ENCODE measurements at regions not wholly inside any gene's neighbourhood (a gene's known extent, or its start where the extent isn't known, plus 50 kb on each side); places are given as distances from the start of the nearest gene placed in this dataset.

GRCh38 chr13:78326633-78327032 lies 276.7 kb downstream of the POU4F1 start:
- Histone ChIP-seq H2AFZ (ENCODE audit: low read depth, low read length) (no peak overlapping the region), H3K79me2 (ENCODE audit: low read length) (no peaks in the 10 kb centered on the region), H3K4me3 (ENCODE audit: low read length) (no peak overlapping the region), H4K20me1 (ENCODE audit: insufficient read depth, low read length) (no peaks in the 10 kb centered on the region), H3K27me3 (ENCODE audit: low read depth, low read length) (no peaks in the 10 kb centered on the region), H3K9me3 (ENCODE audit: insufficient read depth, low read length) (no peaks in the 10 kb centered on the region), H3K4me1 (ENCODE audit: low read length) (no peaks in the 10 kb centered on the region), H3K4me2 (ENCODE audit: low read length) (no peak overlapping the region), H3K9ac (ENCODE audit: low read length) (no peak overlapping the region), H3K36me3 (replicated peaks; ENCODE audit: low read depth, low read length) (no peaks in the 10 kb centered on the region), H3K27ac (ENCODE audit: low read length) (no peak overlapping the region)
- TF ChIP-seq CTCF (IDR thresholded peaks at IDR 0.05; ENCODE audit: low read depth, low read length) (no peak), EZH2phosphoT487 (IDR thresholded peaks at IDR 0.05; ENCODE audit: low read depth) (no peak)

- Histone ChIP-seq H3K36me3 (replicated peaks; ENCODE audit: low read depth, low read length) (no peaks in the 10 kb centered on the region), H3K9me3 (ENCODE audit: insufficient read depth, low read length) (no peaks in the 10 kb centered on the region), H3K4me2 (ENCODE audit: low read length) (no peak overlapping the region), H4K20me1 (ENCODE audit: insufficient read depth, low read length) (no peaks in the 10 kb centered on the region), H3K4me1 (ENCODE audit: low read length) (no peaks in the 10 kb centered on the region), H3K4me3 (ENCODE audit: low read length) (no peak overlapping the region), H3K79me2 (ENCODE audit: low read length) (no peaks in the 10 kb centered on the region), H3K27me3 (ENCODE audit: low read depth, low read length) (no peaks in the 10 kb centered on the region), H3K27ac (ENCODE audit: low read length) (no peak overlapping the region), H3K9ac (ENCODE audit: low read length) (no peak overlapping the region), H2AFZ (ENCODE audit: low read depth, low read length) (no peak overlapping the region)
- TF ChIP-seq CTCF (IDR thresholded peaks at IDR 0.05; ENCODE audit: low read depth, low read length) (no peak), EZH2phosphoT487 (IDR thresholded peaks at IDR 0.05; ENCODE audit: low read depth) (no peak)
These were observed 277.8 kb downstream of the POU4F1 start for GRCh38 chr13:78325585-78325984.

- H3K36me3 ChIP-seq (replicated peaks; ENCODE audit: low read depth, low read length), result no peaks in the 10 kb centered on the region
- TF ChIP-seq EZH2phosphoT487 (IDR thresholded peaks at IDR 0.05; ENCODE audit: low read depth) (no peak), CTCF (IDR thresholded peaks at IDR 0.05; ENCODE audit: low read depth, low read length) (no peak)
- H4K20me1 ChIP-seq (ENCODE audit: insufficient read depth, low read length), result no peaks in the 10 kb centered on the region
- no peak overlapping the region for H2AFZ ChIP-seq (ENCODE audit: low read depth, low read length)
- H3K4me1 ChIP-seq (ENCODE audit: low read length), result no peaks in the 10 kb centered on the region
- H3K4me2 ChIP-seq (ENCODE audit: low read length), result no peak overlapping the region
- no peaks in the 10 kb centered on the region for H3K79me2 ChIP-seq (ENCODE audit: low read length)
- H3K9ac ChIP-seq (ENCODE audit: low read length), result no peak overlapping the region
- H3K27me3 ChIP-seq (ENCODE audit: low read depth, low read length), result no peaks in the 10 kb centered on the region
- no peak overlapping the region for H3K4me3 ChIP-seq (ENCODE audit: low read length)
- H3K27ac ChIP-seq (ENCODE audit: low read length), result no peak overlapping the region
- H3K9me3 ChIP-seq (ENCODE audit: insufficient read depth, low read length), result no peaks in the 10 kb centered on the region
These were observed 279.5 kb downstream of the POU4F1 start for GRCh38 chr13:78323848-78324247.

- H3K4me2 ChIP-seq (ENCODE audit: low read length), result no peak overlapping the region
- H3K27ac ChIP-seq (ENCODE audit: low read length), result no peak overlapping the region
- TF ChIP-seq CTCF (IDR thresholded peaks at IDR 0.05; ENCODE audit: low read depth, low read length) (no peak), EZH2phosphoT487 (IDR thresholded peaks at IDR 0.05; ENCODE audit: low read depth) (no peak)
- H3K9ac ChIP-seq (ENCODE audit: low read length), result no peak overlapping the region
- no peaks in the 10 kb centered on the region for H3K27me3 ChIP-seq (ENCODE audit: low read depth, low read length)
- H4K20me1 ChIP-seq (ENCODE audit: insufficient read depth, low read length), result no peaks in the 10 kb centered on the region
- no peak overlapping the region for H2AFZ ChIP-seq (ENCODE audit: low read depth, low read length)
- no peaks in the 10 kb centered on the region for H3K9me3 ChIP-seq (ENCODE audit: insufficient read depth, low read length)
- no peak overlapping the region for H3K4me3 ChIP-seq (ENCODE audit: low read length)
- no peaks in the 10 kb centered on the region for H3K4me1 ChIP-seq (ENCODE audit: low read length)
- H3K36me3 ChIP-seq (replicated peaks; ENCODE audit: low read depth, low read length), result no peaks in the 10 kb centered on the region
- H3K79me2 ChIP-seq (ENCODE audit: low read length), result no peaks in the 10 kb centered on the region
These were observed 280.3 kb downstream of the POU4F1 start for GRCh38 chr13:78323040-78323439.
